Skeletal muscle tissue (tissue), 3 donors: ENCODE measurements at regions not wholly inside any gene's neighbourhood (a gene's known extent, or its start where the extent isn't known, plus 50 kb on each side); places are given as distances from the start of the nearest gene placed in this dataset.

Experiments used
- H3K27ac ChIP-seq: one replicate; pipeline ENCODE4 v1.7.0; 2013; ENCODE audit warnings: mild to moderate bottlenecking, low read depth, low read length, inconsistent platforms
- H3K27me3 ChIP-seq, 3 donors: one replicate each; pipeline ENCODE4 v1.7.0; 2013; ENCODE audit warnings: low read length in 3 of 3; ENCODE audit not compliant: control insufficient read depth in 3 of 3, insufficient read depth in 3 of 3
- H3K36me3 ChIP-seq, 3 donors: one replicate each; pipeline ENCODE4 v1.7.0; 2013; ENCODE audit warnings: low read length in 3 of 3; ENCODE audit not compliant: control insufficient read depth in 3 of 3, insufficient read depth in 3 of 3
- H3K4me1 ChIP-seq, 3 donors: one replicate each; pipeline ENCODE4 v1.7.0; 2013; ENCODE audit warnings: low read length in 3 of 3, mild to moderate bottlenecking in 3 of 3; ENCODE audit not compliant: control insufficient read depth in 3 of 3, insufficient read depth in 3 of 3
- H3K4me3 ChIP-seq, 3 donors: one replicate each; pipeline ENCODE4 v1.7.0; 2013; ENCODE audit warnings: low read length in 3 of 3
- H3K9ac ChIP-seq, 3 donors: one replicate each; pipeline ENCODE4 v1.7.0; 2013; ENCODE audit warnings: low read length in 3 of 3, mild to moderate bottlenecking in 3 of 3, moderate library complexity in 2 of 3, low read depth in 1 of 3
- H3K9me3 ChIP-seq, 3 donors: one replicate each; pipeline ENCODE4 v1.7.0; 2013; ENCODE audit warnings: low read length in 3 of 3; ENCODE audit not compliant: control insufficient read depth in 3 of 3
- donor health status: Osteomylitis.

- Histone ChIP-seq H3K27ac (no peak overlapping the region), H3K9me3 (no peaks in the 10 kb centered on the region), H3K4me1 (no peaks in the 10 kb centered on the region), H3K4me3 (no peak overlapping the region), H3K9ac (no peak overlapping the region), H3K27me3 (no peaks in the 10 kb centered on the region), H3K36me3 (no peaks in the 10 kb centered on the region)
These were observed 518.5 kb downstream of the NR2F1-AS1 start for GRCh38 chr5:93062548-93062947.

DNA sequence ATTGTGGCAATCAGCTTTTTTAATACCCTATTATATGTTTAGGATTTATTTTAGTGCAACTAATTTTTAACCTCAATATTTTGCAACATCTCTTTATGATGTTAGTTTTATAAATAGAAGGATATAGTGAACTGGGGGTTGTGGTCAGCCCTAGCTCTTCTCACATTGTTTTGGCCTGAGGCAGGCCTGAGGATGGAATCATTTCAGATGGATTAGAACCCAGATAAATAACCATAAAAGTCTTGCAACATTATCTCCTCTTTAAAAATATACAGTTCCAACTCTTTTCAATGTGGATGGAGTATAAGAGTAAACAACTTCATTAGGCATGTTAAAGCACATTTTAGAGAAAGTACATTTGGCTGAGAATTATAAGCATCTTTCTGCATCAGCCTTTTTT lies 522.7 kb downstream of the NR2F1-AS1 start:
- H3K9me3 ChIP-seq, result no peaks in the 10 kb centered on the region
- H3K27me3 ChIP-seq, result no peaks in the 10 kb centered on the region
- no peaks in the 10 kb centered on the region for H3K4me1 ChIP-seq
- no peak overlapping the region for H3K9ac ChIP-seq
- H3K4me3 ChIP-seq, result no peak overlapping the region
- no peak overlapping the region for H3K27ac ChIP-seq
- no peaks in the 10 kb centered on the region for H3K36me3 ChIP-seq

- H3K36me3 ChIP-seq, result no peaks in the 10 kb centered on the region
- H3K4me3 ChIP-seq, result no peak overlapping the region
- no peak overlapping the region for H3K27ac ChIP-seq
- no peak overlapping the region for H3K9ac ChIP-seq
- no peaks in the 10 kb centered on the region for H3K4me1 ChIP-seq
- H3K27me3 ChIP-seq, result no peaks in the 10 kb centered on the region
- no peaks in the 10 kb centered on the region for H3K9me3 ChIP-seq
These were observed 523.7 kb downstream of the NR2F1-AS1 start for GRCh38 chr5:93057311-93057710.

DNA sequence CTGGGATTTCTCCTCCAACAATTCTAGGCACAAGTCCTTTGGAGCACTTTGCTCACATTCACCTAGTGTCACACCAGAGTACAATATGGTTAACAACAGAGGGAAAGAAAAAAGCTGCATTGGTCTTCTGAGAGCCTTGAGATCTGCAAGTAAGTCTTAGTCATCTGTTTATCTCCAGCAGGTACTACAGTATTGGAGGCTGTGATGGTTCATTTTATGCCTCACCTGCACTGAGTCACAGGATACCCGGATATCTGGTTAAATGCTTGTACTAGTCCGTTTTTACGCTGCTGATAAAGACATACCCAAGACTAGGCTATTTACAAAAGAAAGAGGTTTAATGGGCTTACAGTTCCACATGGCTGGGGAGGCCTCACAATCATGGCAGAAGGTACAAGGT lies 525.0 kb downstream of the NR2F1-AS1 start:
- Histone ChIP-seq H3K9ac (no peak overlapping the region), H3K36me3 (no peaks in the 10 kb centered on the region), H3K4me3 (no peak overlapping the region), H3K27me3 (no peaks in the 10 kb centered on the region), H3K27ac (no peak overlapping the region), H3K9me3 (no peaks in the 10 kb centered on the region), H3K4me1 (no peaks in the 10 kb centered on the region)

GRCh38 chr5:93055561-93055960 lies 525.5 kb downstream of the NR2F1-AS1 start:
- Histone ChIP-seq H3K9ac (no peak overlapping the region), H3K9me3 (no peaks in the 10 kb centered on the region), H3K27ac (no peak overlapping the region), H3K4me1 (no peaks in the 10 kb centered on the region), H3K36me3 (no peaks in the 10 kb centered on the region), H3K4me3 (no peak overlapping the region), H3K27me3 (no peaks in the 10 kb centered on the region)

DNA sequence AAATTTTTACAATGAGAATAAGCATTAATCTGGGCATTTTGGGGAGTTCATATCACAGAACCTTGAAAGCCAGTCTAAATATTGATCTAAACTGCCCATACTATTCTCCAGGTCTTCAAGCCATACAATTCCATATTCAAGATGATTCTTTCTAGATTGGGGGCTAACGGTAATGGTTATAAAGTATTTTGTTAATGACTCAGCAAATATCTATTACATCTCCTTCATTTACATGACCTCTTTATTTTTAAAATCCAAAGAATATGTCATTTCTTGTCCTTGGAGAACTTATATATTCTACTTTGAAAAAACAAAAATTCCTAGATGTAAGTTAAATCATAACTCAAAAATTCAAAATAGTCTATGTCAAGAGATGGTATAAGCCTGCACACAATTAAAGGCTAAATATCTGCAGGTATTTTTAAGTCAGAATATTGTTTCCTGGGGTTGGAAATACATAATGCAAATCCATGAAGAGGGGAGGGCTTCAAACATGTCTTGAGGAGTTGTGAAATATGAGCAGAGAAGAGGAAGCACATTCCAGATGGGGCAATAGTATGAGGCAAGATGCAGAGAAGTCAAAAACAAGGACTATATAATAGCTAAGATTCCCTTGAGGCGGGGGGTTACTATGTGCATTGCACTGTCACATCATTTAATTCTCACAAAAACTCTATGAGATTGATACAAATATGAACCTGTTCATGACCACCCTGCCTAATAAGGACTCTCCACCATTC lies 526.4 kb downstream of the NR2F1-AS1 start:
- H3K27ac ChIP-seq, result no peak overlapping the region
- no peaks in the 10 kb centered on the region for H3K4me1 ChIP-seq
- H3K9ac ChIP-seq, result no peak overlapping the region
- H3K4me3 ChIP-seq, result no peak overlapping the region
- no peaks in the 10 kb centered on the region for H3K27me3 ChIP-seq
- no peaks in the 10 kb centered on the region for H3K36me3 ChIP-seq
- no peaks in the 10 kb centered on the region for H3K9me3 ChIP-seq

GRCh38 chr5:93053825-93054224 lies 527.2 kb downstream of the NR2F1-AS1 start:
- no peaks in the 10 kb centered on the region for H3K9me3 ChIP-seq
- no peaks in the 10 kb centered on the region for H3K27me3 ChIP-seq
- no peak overlapping the region for H3K4me3 ChIP-seq
- H3K36me3 ChIP-seq, result no peaks in the 10 kb centered on the region
- no peak overlapping the region for H3K27ac ChIP-seq
- no peaks in the 10 kb centered on the region for H3K4me1 ChIP-seq
- no peak overlapping the region for H3K9ac ChIP-seq

- no peak overlapping the region for H3K27ac ChIP-seq
- H3K4me1 ChIP-seq, result no peaks in the 10 kb centered on the region
- no peaks in the 10 kb centered on the region for H3K27me3 ChIP-seq
- H3K4me3 ChIP-seq, result no peak overlapping the region
- H3K9me3 ChIP-seq, result no peaks in the 10 kb centered on the region
- H3K36me3 ChIP-seq, result no peaks in the 10 kb centered on the region
- H3K9ac ChIP-seq, result no peak overlapping the region
These were observed 532.2 kb downstream of the NR2F1-AS1 start for GRCh38 chr5:93048858-93049257.

- no peak overlapping the region for H3K27ac ChIP-seq
- no peaks in the 10 kb centered on the region for H3K36me3 ChIP-seq
- H3K9ac ChIP-seq, result no peak overlapping the region
- H3K4me3 ChIP-seq, result no peak overlapping the region
- H3K4me1 ChIP-seq, result no peaks in the 10 kb centered on the region
- H3K9me3 ChIP-seq, result no peaks in the 10 kb centered on the region
- H3K27me3 ChIP-seq, result no peaks in the 10 kb centered on the region
These were observed 536.0 kb downstream of the NR2F1-AS1 start for GRCh38 chr5:93044859-93045666.

DNA sequence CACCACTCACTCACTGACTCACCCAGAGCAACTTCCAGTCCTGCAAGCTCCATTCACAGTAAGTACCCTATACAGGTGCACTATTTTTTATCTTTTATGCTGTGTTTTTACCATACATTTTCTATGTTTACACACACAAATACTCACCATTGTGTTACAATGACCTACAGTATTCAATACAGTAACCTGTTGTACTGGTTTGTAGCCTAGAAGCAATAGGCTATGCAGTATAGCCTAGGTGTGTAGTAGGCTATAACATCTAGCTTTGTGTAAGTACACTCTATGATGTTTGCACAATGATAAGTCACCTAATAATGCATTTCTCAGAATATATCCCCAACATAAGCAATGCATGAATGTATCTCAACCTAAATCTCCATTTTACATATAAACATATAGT lies 541.1 kb downstream of the NR2F1-AS1 start:
- H3K4me3 ChIP-seq, result no peak overlapping the region
- H3K9me3 ChIP-seq, result no peaks in the 10 kb centered on the region
- no peak overlapping the region for H3K27ac ChIP-seq
- H3K4me1 ChIP-seq, result no peaks in the 10 kb centered on the region
- no peaks in the 10 kb centered on the region for H3K27me3 ChIP-seq
- H3K36me3 ChIP-seq, result no peaks in the 10 kb centered on the region
- no peak overlapping the region for H3K9ac ChIP-seq
